ENCODE measurements at regions not wholly inside any gene's neighbourhood (a gene's known extent, or its start where the extent isn't known, plus 50 kb on each side); places are given as distances from the start of the nearest gene placed in this dataset.
A peak's percentile ranks its signal among the peaks of the same experiment; 100 is the strongest.

GRCh38 chr7:116354546-116355423 is 144.4 kb downstream of the TES start (continued):
- TF ChIP-seq EP300 (IDR thresholded peaks at IDR 0.05; ENCODE audit: low read length) (no peak), ZNF311 (CRISPR knock-in tag; IDR thresholded peaks at IDR 0.05) (no peak), RBM22 (IDR thresholded peaks at IDR 0.05; ENCODE audit: low read depth, low read length, poor library complexity, severe bottlenecking) (no peak), MEIS2 (IDR thresholded peaks at IDR 0.05; ENCODE audit: partially characterized antibody) (peak; percentile 25), NELFE (IDR thresholded peaks at IDR 0.05; ENCODE audit: insufficient read depth, insufficient read length) (no peak), SIX5 (IDR thresholded peaks at IDR 0.05; ENCODE audit: borderline replicate concordance in 1 of 2, insufficient read depth in 1 of 2, low read depth in 1 of 2, low read length in 2 of 2) (no peak), RB1 (IDR thresholded peaks at IDR 0.05; ENCODE audit: low read depth) (no peak), NR4A1 (CRISPR knock-in tag; IDR thresholded peaks at IDR 0.05) (no peak), NR4A1 (tag; IDR thresholded peaks at IDR 0.05) (no peak), ZNF592 (IDR thresholded peaks at IDR 0.05) (no peak), TBL1XR1 (IDR thresholded peaks at IDR 0.05; ENCODE audit: low read length in 2 of 2) (no peak; a peak in 1 of 4 replicates)
- TF ChIP-seq, protein P1, sequence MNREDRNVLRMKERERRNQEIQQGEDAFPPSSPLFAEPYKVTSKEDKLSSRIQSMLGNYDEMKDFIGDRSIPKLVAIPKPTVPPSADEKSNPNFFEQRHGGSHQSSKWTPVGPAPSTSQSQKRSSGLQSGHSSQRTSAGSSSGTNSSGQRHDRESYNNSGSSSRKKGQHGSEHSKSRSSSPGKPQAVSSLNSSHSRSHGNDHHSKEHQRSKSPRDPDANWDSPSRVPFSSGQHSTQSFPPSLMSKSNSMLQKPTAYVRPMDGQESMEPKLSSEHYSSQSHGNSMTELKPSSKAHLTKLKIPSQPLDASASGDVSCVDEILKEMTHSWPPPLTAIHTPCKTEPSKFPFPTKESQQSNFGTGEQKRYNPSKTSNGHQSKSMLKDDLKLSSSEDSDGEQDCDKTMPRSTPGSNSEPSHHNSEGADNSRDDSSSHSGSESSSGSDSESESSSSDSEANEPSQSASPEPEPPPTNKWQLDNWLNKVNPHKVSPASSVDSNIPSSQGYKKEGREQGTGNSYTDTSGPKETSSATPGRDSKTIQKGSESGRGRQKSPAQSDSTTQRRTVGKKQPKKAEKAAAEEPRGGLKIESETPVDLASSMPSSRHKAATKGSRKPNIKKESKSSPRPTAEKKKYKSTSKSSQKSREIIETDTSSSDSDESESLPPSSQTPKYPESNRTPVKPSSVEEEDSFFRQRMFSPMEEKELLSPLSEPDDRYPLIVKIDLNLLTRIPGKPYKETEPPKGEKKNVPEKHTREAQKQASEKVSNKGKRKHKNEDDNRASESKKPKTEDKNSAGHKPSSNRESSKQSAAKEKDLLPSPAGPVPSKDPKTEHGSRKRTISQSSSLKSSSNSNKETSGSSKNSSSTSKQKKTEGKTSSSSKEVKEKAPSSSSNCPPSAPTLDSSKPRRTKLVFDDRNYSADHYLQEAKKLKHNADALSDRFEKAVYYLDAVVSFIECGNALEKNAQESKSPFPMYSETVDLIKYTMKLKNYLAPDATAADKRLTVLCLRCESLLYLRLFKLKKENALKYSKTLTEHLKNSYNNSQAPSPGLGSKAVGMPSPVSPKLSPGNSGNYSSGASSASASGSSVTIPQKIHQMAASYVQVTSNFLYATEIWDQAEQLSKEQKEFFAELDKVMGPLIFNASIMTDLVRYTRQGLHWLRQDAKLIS (CRISPR knock-in tag; IDR thresholded peaks at IDR 0.05): peak; percentile 66; the same call in 1 of the 2 replicates
- TF ChIP-seq, protein P2, sequence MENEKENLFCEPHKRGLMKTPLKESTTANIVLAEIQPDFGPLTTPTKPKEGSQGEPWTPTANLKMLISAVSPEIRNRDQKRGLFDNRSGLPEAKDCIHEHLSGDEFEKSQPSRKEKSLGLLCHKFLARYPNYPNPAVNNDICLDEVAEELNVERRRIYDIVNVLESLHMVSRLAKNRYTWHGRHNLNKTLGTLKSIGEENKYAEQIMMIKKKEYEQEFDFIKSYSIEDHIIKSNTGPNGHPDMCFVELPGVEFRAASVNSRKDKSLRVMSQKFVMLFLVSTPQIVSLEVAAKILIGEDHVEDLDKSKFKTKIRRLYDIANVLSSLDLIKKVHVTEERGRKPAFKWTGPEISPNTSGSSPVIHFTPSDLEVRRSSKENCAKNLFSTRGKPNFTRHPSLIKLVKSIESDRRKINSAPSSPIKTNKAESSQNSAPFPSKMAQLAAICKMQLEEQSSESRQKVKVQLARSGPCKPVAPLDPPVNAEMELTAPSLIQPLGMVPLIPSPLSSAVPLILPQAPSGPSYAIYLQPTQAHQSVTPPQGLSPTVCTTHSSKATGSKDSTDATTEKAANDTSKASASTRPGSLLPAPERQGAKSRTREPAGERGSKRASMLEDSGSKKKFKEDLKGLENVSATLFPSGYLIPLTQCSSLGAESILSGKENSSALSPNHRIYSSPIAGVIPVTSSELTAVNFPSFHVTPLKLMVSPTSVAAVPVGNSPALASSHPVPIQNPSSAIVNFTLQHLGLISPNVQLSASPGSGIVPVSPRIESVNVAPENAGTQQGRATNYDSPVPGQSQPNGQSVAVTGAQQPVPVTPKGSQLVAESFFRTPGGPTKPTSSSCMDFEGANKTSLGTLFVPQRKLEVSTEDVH (IDR thresholded peaks at IDR 0.05; ENCODE audit: low read depth, partially characterized antibody): peak; percentile 33
- TF ChIP-seq, protein P3, sequence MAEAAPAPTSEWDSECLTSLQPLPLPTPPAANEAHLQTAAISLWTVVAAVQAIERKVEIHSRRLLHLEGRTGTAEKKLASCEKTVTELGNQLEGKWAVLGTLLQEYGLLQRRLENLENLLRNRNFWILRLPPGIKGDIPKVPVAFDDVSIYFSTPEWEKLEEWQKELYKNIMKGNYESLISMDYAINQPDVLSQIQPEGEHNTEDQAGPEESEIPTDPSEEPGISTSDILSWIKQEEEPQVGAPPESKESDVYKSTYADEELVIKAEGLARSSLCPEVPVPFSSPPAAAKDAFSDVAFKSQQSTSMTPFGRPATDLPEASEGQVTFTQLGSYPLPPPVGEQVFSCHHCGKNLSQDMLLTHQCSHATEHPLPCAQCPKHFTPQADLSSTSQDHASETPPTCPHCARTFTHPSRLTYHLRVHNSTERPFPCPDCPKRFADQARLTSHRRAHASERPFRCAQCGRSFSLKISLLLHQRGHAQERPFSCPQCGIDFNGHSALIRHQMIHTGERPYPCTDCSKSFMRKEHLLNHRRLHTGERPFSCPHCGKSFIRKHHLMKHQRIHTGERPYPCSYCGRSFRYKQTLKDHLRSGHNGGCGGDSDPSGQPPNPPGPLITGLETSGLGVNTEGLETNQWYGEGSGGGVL (CRISPR knock-in tag; IDR thresholded peaks at IDR 0.05): no peak

Data from K562 (cell line).